ENCODE measurements at regions not wholly inside any gene's neighbourhood (a gene's known extent, or its start where the extent isn't known, plus 50 kb on each side); places are given as distances from the start of the nearest gene placed in this dataset.
"Not testable (repeated sequence)": the region's sequence is repeated elsewhere in the genome, so short reads cannot be mapped to it uniquely, and the experiment has no call there.

DNA sequence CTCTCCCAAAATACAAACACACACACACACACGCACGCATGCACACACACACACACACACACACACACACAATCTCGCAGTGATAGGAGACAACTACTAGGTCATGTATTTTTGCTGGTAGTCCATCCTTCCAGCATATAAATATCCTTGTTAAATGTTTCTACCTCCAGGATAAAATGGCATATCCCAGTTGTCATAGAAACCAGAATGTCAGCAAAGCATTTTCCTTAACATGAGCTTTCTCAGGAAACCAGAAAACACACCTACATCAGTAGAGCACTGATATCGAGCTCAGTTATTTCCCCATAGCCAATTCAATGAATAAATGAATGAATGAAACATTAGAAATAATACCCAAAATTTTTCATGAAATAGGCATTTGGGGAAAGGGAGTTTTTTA lies 115.7 kb downstream of the PWWP3B start:
- Histone ChIP-seq H3K36me3 (ENCODE audit: control insufficient read depth, insufficient read depth, low read length) (no peaks in the 10 kb centered on the region), H3K4me1 (ENCODE audit: control insufficient read depth, insufficient read depth, low read length, poor library complexity, severe bottlenecking) (no peaks in the 10 kb centered on the region), H3K9me3 (ENCODE audit: control insufficient read depth, low read length) (no peaks in the 10 kb centered on the region), H3K4me3 (ENCODE audit: insufficient read depth, low read depth, low read length, poor library complexity, severe bottlenecking) (no peak overlapping the region), H3K27ac (ENCODE audit: insufficient read depth, low read length, poor library complexity, severe bottlenecking) (no peak overlapping the region), H3K27me3 (replicated peaks; ENCODE audit: control insufficient read depth, insufficient read depth, low read length, poor library complexity, severe bottlenecking) (no peaks in the 10 kb centered on the region)
- DNase-seq: no peak

DNA sequence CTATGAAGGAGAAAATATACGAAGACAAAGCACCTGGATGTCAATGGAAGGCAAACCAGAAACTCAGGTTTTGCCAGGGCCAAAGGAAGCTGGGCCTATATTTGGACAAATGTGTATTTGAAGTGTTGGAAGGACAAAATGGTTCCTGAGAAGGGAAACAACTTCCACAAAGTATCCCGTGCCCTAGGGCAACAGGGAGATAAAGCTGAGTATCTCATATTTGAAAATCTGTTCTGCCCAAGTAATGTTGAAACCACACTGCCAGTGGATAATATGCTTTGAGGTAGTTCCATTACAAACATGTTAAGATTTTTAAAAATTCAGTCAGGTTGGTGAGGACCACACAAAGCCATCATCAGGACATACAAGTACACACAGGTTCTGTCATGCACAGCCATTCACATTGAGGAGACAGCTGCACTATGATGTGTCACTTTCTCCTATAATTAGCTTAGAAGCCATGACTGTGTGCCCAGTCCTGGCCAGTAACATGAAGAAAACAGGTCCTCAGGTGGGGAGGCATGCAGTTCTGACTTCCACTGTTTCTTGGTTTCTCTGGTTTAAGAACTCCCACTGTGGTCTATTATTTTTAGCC lies 116.4 kb downstream of the PWWP3B start:
- Histone ChIP-seq H3K4me1 (ENCODE audit: control insufficient read depth, insufficient read depth, low read length, poor library complexity, severe bottlenecking) (no peaks in the 10 kb centered on the region), H3K36me3 (ENCODE audit: control insufficient read depth, insufficient read depth, low read length) (no peaks in the 10 kb centered on the region), H3K9me3 (ENCODE audit: control insufficient read depth, low read length) (no peaks in the 10 kb centered on the region), H3K27me3 (replicated peaks; ENCODE audit: control insufficient read depth, insufficient read depth, low read length, poor library complexity, severe bottlenecking) (no peaks in the 10 kb centered on the region), H3K4me3 (ENCODE audit: insufficient read depth, low read depth, low read length, poor library complexity, severe bottlenecking) (no peak overlapping the region), H3K27ac (ENCODE audit: insufficient read depth, low read length, poor library complexity, severe bottlenecking) (no peak overlapping the region)
- DNase-seq: no peak

DNA sequence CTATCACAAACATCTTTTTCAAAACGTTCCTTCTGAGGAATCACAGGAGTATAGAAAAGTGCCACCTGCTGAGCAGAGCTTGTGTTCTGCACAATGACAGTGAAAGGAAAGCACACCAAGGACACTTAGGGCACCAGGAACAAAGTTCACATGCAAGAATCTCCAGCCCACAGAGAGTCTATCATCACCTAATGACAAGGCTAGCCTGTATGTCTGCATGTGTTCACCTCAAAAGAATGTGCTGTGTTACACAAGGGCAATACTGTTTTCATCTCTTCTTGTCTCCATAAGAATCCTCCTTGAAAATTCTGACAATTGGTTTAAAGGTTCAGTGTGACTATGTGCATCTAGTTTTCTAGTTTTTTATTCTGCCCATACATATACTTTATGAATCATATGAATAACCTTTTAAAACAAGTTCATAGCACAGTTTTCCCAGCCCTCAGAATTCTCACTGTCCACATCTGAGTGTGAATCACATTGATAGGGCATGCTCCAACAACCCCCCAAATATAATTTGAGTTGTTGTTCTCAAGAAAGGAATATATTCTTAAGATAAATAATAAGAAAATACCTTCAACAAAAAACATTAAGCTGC lies 118.0 kb downstream of the PWWP3B start:
- no peak for DNase-seq
- Histone ChIP-seq H3K27me3 (replicated peaks; ENCODE audit: control insufficient read depth, insufficient read depth, low read length, poor library complexity, severe bottlenecking) (no peaks in the 10 kb centered on the region), H3K36me3 (ENCODE audit: control insufficient read depth, insufficient read depth, low read length) (no peaks in the 10 kb centered on the region), H3K4me3 (ENCODE audit: insufficient read depth, low read depth, low read length, poor library complexity, severe bottlenecking) (no peak overlapping the region), H3K4me1 (ENCODE audit: control insufficient read depth, insufficient read depth, low read length, poor library complexity, severe bottlenecking) (no peaks in the 10 kb centered on the region), H3K27ac (ENCODE audit: insufficient read depth, low read length, poor library complexity, severe bottlenecking) (no peak overlapping the region), H3K9me3 (ENCODE audit: control insufficient read depth, low read length) (no peaks in the 10 kb centered on the region)

DNA sequence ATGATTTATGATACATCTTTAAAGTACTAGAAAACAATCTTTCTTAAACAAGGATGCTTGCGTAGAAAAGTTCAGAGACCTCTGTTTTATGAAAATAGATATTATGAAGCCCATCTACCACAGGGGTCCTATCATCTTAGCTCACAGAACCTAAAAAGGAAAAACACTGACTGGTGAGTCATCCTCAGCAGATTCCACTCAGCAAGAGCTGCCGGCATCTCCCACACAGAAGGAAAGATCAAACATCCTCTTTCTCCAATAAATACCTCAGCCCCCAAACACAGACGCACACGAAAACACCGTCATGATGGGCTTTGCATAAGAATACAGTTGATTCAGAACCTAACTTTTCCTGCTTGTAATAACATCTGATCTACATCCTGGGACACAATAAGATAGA lies 122.7 kb downstream of the PWWP3B start:
- not testable (repeated sequence) for H3K4me3 ChIP-seq (ENCODE audit: insufficient read depth, low read depth, low read length, poor library complexity, severe bottlenecking); DNase-seq; H3K36me3 ChIP-seq (ENCODE audit: control insufficient read depth, insufficient read depth, low read length); H3K27me3 ChIP-seq (replicated peaks; ENCODE audit: control insufficient read depth, insufficient read depth, low read length, poor library complexity, severe bottlenecking); H3K4me1 ChIP-seq (ENCODE audit: control insufficient read depth, insufficient read depth, low read length, poor library complexity, severe bottlenecking); H3K27ac ChIP-seq (ENCODE audit: insufficient read depth, low read length, poor library complexity, severe bottlenecking); H3K9me3 ChIP-seq (ENCODE audit: control insufficient read depth, low read length)

DNA sequence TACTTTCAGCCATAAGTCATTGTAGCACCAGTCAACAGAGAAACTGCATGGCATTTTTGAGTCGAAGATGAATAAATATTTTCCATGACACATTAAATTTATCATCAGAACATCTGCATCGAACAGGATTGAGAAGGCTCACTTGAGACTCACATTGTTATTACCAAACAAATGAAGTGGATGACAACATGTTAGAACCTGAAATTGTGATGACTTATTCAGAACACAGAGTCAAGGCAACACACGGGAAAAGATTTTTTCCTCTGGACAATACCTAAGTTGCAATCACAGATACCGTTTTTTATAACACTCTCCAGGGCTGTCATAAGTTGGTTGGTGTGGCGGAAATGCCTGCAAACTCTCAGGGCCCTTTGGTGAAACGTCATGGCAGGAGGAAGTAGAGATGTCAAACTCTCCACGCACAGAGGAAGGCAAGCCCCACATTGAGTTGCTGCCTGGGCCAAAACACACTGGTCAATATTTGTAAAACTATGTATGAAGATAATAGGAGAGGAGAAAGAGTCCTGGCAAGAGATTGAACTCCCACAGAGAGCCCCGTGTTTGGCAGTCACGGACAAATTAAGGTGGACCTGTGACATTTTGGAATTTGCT lies 123.8 kb downstream of the PWWP3B start:
- H3K27me3 ChIP-seq (replicated peaks; ENCODE audit: control insufficient read depth, insufficient read depth, low read length, poor library complexity, severe bottlenecking); H3K9me3 ChIP-seq (ENCODE audit: control insufficient read depth, low read length); H3K4me3 ChIP-seq (ENCODE audit: insufficient read depth, low read depth, low read length, poor library complexity, severe bottlenecking); H3K36me3 ChIP-seq (ENCODE audit: control insufficient read depth, insufficient read depth, low read length); H3K4me1 ChIP-seq (ENCODE audit: control insufficient read depth, insufficient read depth, low read length, poor library complexity, severe bottlenecking); DNase-seq; H3K27ac ChIP-seq (ENCODE audit: insufficient read depth, low read length, poor library complexity, severe bottlenecking): not testable (repeated sequence)

DNA sequence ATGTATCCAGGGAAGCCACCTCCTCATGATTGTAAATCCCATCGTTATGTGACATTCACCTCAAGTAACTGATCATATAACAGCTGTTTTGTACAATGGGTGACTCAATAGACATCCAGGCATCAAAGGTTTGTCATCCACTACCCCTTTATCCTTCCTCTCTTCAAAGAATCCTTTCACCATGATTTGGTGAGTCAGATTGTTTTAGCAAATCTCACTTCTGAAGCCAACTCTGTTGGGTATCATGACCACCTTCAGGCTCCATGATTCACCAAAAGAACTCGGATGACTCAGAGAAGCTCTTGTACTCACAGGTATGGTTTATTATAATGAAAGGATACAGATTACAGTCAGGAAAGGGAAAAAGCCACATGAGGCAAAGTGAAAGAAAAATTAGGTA lies 132.1 kb downstream of the PWWP3B start:
- DNase-seq: no peak
- Histone ChIP-seq H3K27me3 (replicated peaks; ENCODE audit: control insufficient read depth, insufficient read depth, low read length, poor library complexity, severe bottlenecking) (no peaks in the 10 kb centered on the region), H3K4me3 (ENCODE audit: insufficient read depth, low read depth, low read length, poor library complexity, severe bottlenecking) (no peak overlapping the region), H3K36me3 (ENCODE audit: control insufficient read depth, insufficient read depth, low read length) (no peaks in the 10 kb centered on the region), H3K9me3 (ENCODE audit: control insufficient read depth, low read length) (no peaks in the 10 kb centered on the region), H3K4me1 (ENCODE audit: control insufficient read depth, insufficient read depth, low read length, poor library complexity, severe bottlenecking) (no peaks in the 10 kb centered on the region), H3K27ac (ENCODE audit: insufficient read depth, low read length, poor library complexity, severe bottlenecking) (no peak overlapping the region)

DNA sequence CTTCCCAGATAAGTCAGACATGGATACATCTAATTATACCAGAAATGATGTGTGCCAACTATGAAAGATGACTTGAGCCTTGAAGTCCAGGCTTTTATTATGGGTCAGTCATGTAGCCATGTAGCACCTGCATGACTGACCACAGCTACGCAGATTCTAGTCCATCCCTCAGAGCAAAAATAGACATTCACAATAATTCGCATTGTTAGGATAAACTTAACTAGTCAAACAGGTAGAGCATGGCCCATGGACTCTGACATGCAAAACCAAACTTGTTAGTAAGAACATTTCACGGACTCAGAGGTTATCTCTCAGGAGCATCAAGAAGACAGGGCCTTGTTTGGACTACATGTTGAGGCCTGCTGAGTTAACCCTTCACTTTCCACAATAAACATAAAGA lies 132.6 kb downstream of the PWWP3B start:
- Histone ChIP-seq H3K4me1 (ENCODE audit: control insufficient read depth, insufficient read depth, low read length, poor library complexity, severe bottlenecking) (no peaks in the 10 kb centered on the region), H3K27ac (ENCODE audit: insufficient read depth, low read length, poor library complexity, severe bottlenecking) (no peak overlapping the region), H3K36me3 (ENCODE audit: control insufficient read depth, insufficient read depth, low read length) (no peaks in the 10 kb centered on the region), H3K9me3 (ENCODE audit: control insufficient read depth, low read length) (no peaks in the 10 kb centered on the region), H3K27me3 (replicated peaks; ENCODE audit: control insufficient read depth, insufficient read depth, low read length, poor library complexity, severe bottlenecking) (no peaks in the 10 kb centered on the region), H3K4me3 (ENCODE audit: insufficient read depth, low read depth, low read length, poor library complexity, severe bottlenecking) (no peak overlapping the region)
- DNase-seq: no peak

DNA sequence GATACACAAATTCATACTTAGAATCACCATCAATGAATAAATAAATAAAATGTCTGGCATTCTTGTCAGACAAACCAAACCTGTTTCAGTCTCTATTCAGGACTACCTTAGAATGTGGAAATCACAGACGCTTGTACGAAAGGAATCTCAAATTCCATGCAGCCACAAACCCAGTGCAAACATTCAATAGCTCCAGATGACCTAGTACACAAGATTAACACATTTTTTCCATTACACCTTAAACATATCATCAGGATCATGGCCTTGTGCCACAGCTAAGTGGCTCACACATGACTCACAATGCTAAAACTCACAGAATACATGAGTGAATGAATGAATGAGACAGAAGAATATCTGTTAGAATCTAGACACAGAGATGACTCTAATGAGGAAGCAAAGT lies 134.2 kb downstream of the PWWP3B start:
- Histone ChIP-seq H3K27me3 (replicated peaks; ENCODE audit: control insufficient read depth, insufficient read depth, low read length, poor library complexity, severe bottlenecking) (no peaks in the 10 kb centered on the region), H3K27ac (ENCODE audit: insufficient read depth, low read length, poor library complexity, severe bottlenecking) (no peak overlapping the region), H3K4me3 (ENCODE audit: insufficient read depth, low read depth, low read length, poor library complexity, severe bottlenecking) (no peak overlapping the region), H3K4me1 (ENCODE audit: control insufficient read depth, insufficient read depth, low read length, poor library complexity, severe bottlenecking) (no peaks in the 10 kb centered on the region), H3K9me3 (ENCODE audit: control insufficient read depth, low read length) (no peaks in the 10 kb centered on the region), H3K36me3 (ENCODE audit: control insufficient read depth, insufficient read depth, low read length) (no peaks in the 10 kb centered on the region)
- no peak for DNase-seq

DNA sequence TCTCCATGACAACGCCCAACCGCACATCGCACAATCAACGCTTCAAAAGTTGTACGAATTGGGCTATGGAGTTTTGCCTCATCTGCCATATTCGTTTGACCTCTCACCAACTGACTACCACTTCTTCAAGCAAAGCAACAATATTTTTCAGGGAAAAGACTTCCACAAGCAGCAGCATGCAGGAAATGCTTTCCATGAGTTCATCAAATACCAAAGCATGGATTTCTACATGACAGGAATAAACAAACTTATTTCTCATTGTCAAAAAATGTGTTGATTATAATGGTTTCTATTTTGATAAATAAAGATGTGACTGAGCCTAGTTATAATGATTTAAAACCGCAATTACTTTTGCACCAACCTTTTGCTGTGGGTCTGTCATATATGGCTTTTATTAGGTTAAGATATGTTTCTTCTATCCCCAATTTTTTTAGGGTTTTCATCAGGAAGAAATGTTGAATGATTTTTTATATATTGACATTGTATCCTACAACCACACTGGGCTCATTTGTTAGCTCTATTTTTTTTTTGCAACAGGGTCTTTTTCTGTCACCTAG lies 138.4 kb downstream of the PWWP3B start:
- Histone ChIP-seq H3K4me1 (ENCODE audit: control insufficient read depth, insufficient read depth, low read length, poor library complexity, severe bottlenecking) (no peaks in the 10 kb centered on the region), H3K27me3 (replicated peaks; ENCODE audit: control insufficient read depth, insufficient read depth, low read length, poor library complexity, severe bottlenecking) (no peaks in the 10 kb centered on the region), H3K9me3 (ENCODE audit: control insufficient read depth, low read length) (no peaks in the 10 kb centered on the region), H3K36me3 (ENCODE audit: control insufficient read depth, insufficient read depth, low read length) (no peaks in the 10 kb centered on the region), H3K4me3 (ENCODE audit: insufficient read depth, low read depth, low read length, poor library complexity, severe bottlenecking) (no peak overlapping the region), H3K27ac (ENCODE audit: insufficient read depth, low read length, poor library complexity, severe bottlenecking) (no peak overlapping the region)
- no peak for DNase-seq

DNA sequence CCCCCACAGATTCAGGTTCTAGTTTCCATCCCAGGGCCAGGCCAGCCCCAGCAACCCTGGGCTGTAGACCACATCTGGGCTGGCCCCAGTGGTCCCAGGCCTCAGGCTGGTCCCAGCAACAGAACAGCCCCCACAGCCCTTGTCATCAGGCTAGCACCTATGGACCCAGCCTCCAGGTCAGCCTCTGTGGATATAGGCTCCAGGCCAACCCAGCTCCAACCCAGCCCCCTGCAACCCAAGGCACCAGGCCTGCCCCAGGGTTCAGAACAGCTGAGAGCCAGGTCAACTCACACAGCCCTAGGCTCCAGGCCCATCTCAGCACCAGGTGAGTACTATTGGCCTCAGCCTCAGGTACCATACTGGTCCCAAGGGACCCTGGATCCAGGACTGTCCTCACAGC lies 155.3 kb downstream of the PWWP3B start:
- Histone ChIP-seq H3K4me3 (ENCODE audit: insufficient read depth, low read depth, low read length, poor library complexity, severe bottlenecking) (no peak overlapping the region), H3K9me3 (ENCODE audit: control insufficient read depth, low read length) (no peaks in the 10 kb centered on the region), H3K4me1 (ENCODE audit: control insufficient read depth, insufficient read depth, low read length, poor library complexity, severe bottlenecking) (no peaks in the 10 kb centered on the region), H3K36me3 (ENCODE audit: control insufficient read depth, insufficient read depth, low read length) (no peaks in the 10 kb centered on the region), H3K27me3 (replicated peaks; ENCODE audit: control insufficient read depth, insufficient read depth, low read length, poor library complexity, severe bottlenecking) (no peaks in the 10 kb centered on the region), H3K27ac (ENCODE audit: insufficient read depth, low read length, poor library complexity, severe bottlenecking) (no peak overlapping the region)
- DNase-seq: no peak
